Kidney (tissue), 13 donors: ENCODE measurements at regions not wholly inside any gene's neighbourhood (a gene's known extent, or its start where the extent isn't known, plus 50 kb on each side); places are given as distances from the start of the nearest gene placed in this dataset.

Source experiments
- DNase-seq, 5 donors: peaks; one replicate each; pipeline ENCODE4 v3.0.0-alpha.2; 2013 to 2020
- FAIRE-seq: peaks from 2 replicates; lab custom pipeline; 2012; peaks lifted over from hg19 to GRCh38; lab: Jason Lieb, UNC
- H3K27ac ChIP-seq, 2 donors: one replicate each; pipeline ENCODE4 v1.7.0; 2013; ENCODE audit warnings: low read depth in 2 of 2, low read length in 2 of 2, inconsistent platforms in 1 of 2
- H3K27me3 ChIP-seq: one replicate; pipeline ENCODE4 v1.7.1; 2013; ENCODE audit warnings: low read length, inconsistent platforms; ENCODE audit not compliant: control insufficient read depth, insufficient read depth
- H3K36me3 ChIP-seq, 3 donors: one replicate each; pipeline versions ENCODE4 v1.7.0 to v1.7.1; 2013; ENCODE audit warnings: low read length in 3 of 3, control low read depth in 1 of 3, inconsistent platforms in 1 of 3; ENCODE audit not compliant: insufficient read depth in 3 of 3, control insufficient read depth in 2 of 3
- H3K4me1 ChIP-seq, 3 donors: one replicate each; pipeline versions ENCODE4 v1.7.0 to v1.7.1; 2013; ENCODE audit warnings: low read length in 3 of 3, inconsistent platforms in 1 of 3, low read depth in 1 of 3; ENCODE audit not compliant: control insufficient read depth in 2 of 3, insufficient read depth in 2 of 3
- H3K4me3 ChIP-seq, 3 donors: one replicate each; pipeline versions ENCODE4 v1.7.0 to v1.8.1; 2013; ENCODE audit warnings: low read length in 3 of 3, control low read depth in 1 of 3, inconsistent platforms in 1 of 3
- H3K9ac ChIP-seq, 3 donors: one replicate each; pipeline versions ENCODE4 v1.7.0 to v1.7.1; 2013; ENCODE audit warnings: low read length in 3 of 3, control low read depth in 1 of 3, inconsistent platforms in 1 of 3
- H3K9me3 ChIP-seq, 3 donors: one replicate each; pipeline versions ENCODE4 v1.7.0 to v1.7.1; 2013; ENCODE audit warnings: low read length in 3 of 3, control low read depth in 1 of 3, inconsistent platforms in 1 of 3; ENCODE audit not compliant: control insufficient read depth in 2 of 3, insufficient read depth in 1 of 3
- CTCF ChIP-seq: IDR thresholded peaks from 3 replicates; pipeline ENCODE4 v1.5.1; 2012; ENCODE audit warnings: mild to moderate bottlenecking, moderate library complexity, borderline replicate concordance; ENCODE audit not compliant: insufficient read depth; ENCODE audit errors: extremely low read depth
- intact Hi-C: fragments of 100-400 bp; cut with DNase I; formaldehyde crosslinking; loops from one replicate; pipeline ENCODE4 v1.11.1; 2022
- donor health status: control.
- donor health status: control.
- donor health status: control.
- donor health status: control.
- donor health status: control.
- donor health status: DM: yes; HTN: yes; CAD: no.
- donor health status: Normal renal cell carcinoma (clear cell type).

GRCh38 chr13:22141716-22142115 lies 470.8 kb downstream of the FGF9 start:
- FAIRE-seq, result no peak
- no peak for TF ChIP-seq CTCF
- no peaks in the 10 kb centered on the region for H3K9me3 ChIP-seq

GRCh38 chr13:22143671-22144070 lies 472.8 kb downstream of the FGF9 start:
- no peak overlapping the region for H3K9ac ChIP-seq
- intact Hi-C loops, result no loop called here
- H3K27me3 ChIP-seq, result no peaks in the 10 kb centered on the region
- no peak overlapping the region for H3K4me3 ChIP-seq
- DNase-seq (no peak), FAIRE-seq (no peak)
- no peak for TF ChIP-seq CTCF
- no peaks in the 10 kb centered on the region for H3K4me1 ChIP-seq
- no peaks in the 10 kb centered on the region for H3K36me3 ChIP-seq
- H3K9me3 ChIP-seq, result no peaks in the 10 kb centered on the region
- H3K27ac ChIP-seq, result no peak overlapping the region

More at GRCh38 chr13:22141716-22142115, 470.8 kb downstream of the FGF9 start:
- H3K27me3 ChIP-seq, result no peaks in the 10 kb centered on the region
- H3K27ac ChIP-seq, result no peak overlapping the region
- H3K36me3 ChIP-seq, result no peaks in the 10 kb centered on the region
- intact Hi-C loops, result no loop called here
- no peak for DNase-seq
- no peak overlapping the region for H3K9ac ChIP-seq
- no peak overlapping the region for H3K4me3 ChIP-seq
- H3K4me1 ChIP-seq, result no peaks in the 10 kb centered on the region

- Histone ChIP-seq H3K9me3 (no peaks in the 10 kb centered on the region), H3K9ac (no peak overlapping the region), H3K27me3 (no peaks in the 10 kb centered on the region), H3K27ac (no peak overlapping the region), H3K36me3 (no peaks in the 10 kb centered on the region), H3K4me3 (no peak overlapping the region), H3K4me1 (no peaks in the 10 kb centered on the region)
- DNase-seq (no peak), FAIRE-seq (no peak)
- no peak for TF ChIP-seq CTCF
- intact Hi-C loops, result no loop called here
These were observed 473.9 kb downstream of the FGF9 start for GRCh38 chr13:22144806-22145205.

GRCh38 chr13:22148187-22148586 lies 477.3 kb downstream of the FGF9 start:
- no peaks in the 10 kb centered on the region for H3K27me3 ChIP-seq
- H3K36me3 ChIP-seq, result no peaks in the 10 kb centered on the region
- H3K9ac ChIP-seq, result no peak overlapping the region
- H3K27ac ChIP-seq, result no peak overlapping the region
- FAIRE-seq (no peak), DNase-seq (no peak)
- H3K9me3 ChIP-seq, result no peaks in the 10 kb centered on the region
- intact Hi-C loops, result no loop called here
- H3K4me3 ChIP-seq, result no peak overlapping the region
- no peaks in the 10 kb centered on the region for H3K4me1 ChIP-seq
- TF ChIP-seq CTCF, result no peak
